ACC112 (cell line): ENCODE measurements at regions not wholly inside any gene's neighbourhood (a gene's known extent, or its start where the extent isn't known, plus 50 kb on each side); places are given as distances from the start of the nearest gene placed in this dataset.

Experiments
- H2AFZ ChIP-seq: fragments of 200-600 bp; sonication (generic); one replicate; pipeline ENCODE4 v1.6.0; 2017; ENCODE audit warnings: antibody characterized with exemption, low read length; ENCODE audit not compliant: unreplicated experiment
- H3K27ac ChIP-seq: fragments of 200-600 bp; sonication (generic); 2 replicates; pipeline ENCODE4 v1.5.1; 2014; ENCODE audit warnings: low read depth, mild to moderate bottlenecking, antibody characterized with exemption, low read length, moderate library complexity
- H3K27me3 ChIP-seq: fragments of 200-600 bp; sonication (generic); 2 replicates; pipeline ENCODE4 v1.6.1; 2014; ENCODE audit warnings: mild to moderate bottlenecking, antibody characterized with exemption, low read length, moderate library complexity, mixed read lengths; ENCODE audit not compliant: insufficient read depth
- H3K36me3 ChIP-seq: fragments of 200-600 bp; sonication (generic); 2 replicates; pipeline ENCODE4 v1.6.1; 2016; ENCODE audit warnings: mild to moderate bottlenecking, antibody characterized with exemption, low read length, moderate library complexity, mixed read lengths; ENCODE audit not compliant: insufficient read depth
- H3K4me1 ChIP-seq: fragments of 200-600 bp; sonication (generic); one replicate; pipeline ENCODE4 v1.6.1; 2016; ENCODE audit warnings: low read length, mixed read lengths; ENCODE audit not compliant: insufficient read depth, unreplicated experiment, control insufficient read depth
- H3K4me3 ChIP-seq: fragments of 200-600 bp; sonication (generic); 2 replicates; pipeline ENCODE4 v1.5.1; 2014; ENCODE audit warnings: mild to moderate bottlenecking, low read depth, low read length
- H3K79me2 ChIP-seq: fragments of 200-600 bp; sonication (generic); one replicate; pipeline ENCODE4 v1.6.0; 2016; ENCODE audit warnings: low read length; ENCODE audit not compliant: control insufficient read depth, unreplicated experiment, insufficient read depth

DNA sequence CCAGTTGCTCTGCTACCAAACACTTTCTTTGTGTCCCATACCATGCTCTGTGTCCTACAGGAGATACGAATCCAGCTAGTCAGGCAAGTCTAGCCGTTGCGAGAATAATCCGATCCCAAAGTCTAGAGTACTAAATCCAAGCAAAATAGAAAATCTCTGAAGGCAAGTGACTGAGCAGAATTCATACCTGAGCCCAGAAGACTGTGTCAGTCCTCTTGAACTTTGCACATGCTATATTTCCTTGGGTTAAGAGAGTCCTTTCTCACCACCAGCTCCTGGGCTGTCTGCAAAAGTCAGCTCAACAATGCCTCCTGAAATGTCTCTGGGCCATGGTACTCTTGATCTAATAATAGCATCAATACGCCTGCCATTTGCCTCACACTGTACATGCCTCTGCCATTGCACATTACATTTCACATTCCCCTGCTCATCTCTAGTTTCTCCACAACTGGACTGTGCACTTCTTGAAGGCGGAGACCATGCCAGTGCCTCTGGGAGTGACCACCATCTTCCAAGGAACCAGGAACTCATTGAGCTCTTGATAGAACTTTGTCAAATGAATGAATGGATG lies 265.8 kb upstream of the ID2 start:
- peaks cover 17% of the 10 kb centered on the region for H3K27me3 ChIP-seq

DNA sequence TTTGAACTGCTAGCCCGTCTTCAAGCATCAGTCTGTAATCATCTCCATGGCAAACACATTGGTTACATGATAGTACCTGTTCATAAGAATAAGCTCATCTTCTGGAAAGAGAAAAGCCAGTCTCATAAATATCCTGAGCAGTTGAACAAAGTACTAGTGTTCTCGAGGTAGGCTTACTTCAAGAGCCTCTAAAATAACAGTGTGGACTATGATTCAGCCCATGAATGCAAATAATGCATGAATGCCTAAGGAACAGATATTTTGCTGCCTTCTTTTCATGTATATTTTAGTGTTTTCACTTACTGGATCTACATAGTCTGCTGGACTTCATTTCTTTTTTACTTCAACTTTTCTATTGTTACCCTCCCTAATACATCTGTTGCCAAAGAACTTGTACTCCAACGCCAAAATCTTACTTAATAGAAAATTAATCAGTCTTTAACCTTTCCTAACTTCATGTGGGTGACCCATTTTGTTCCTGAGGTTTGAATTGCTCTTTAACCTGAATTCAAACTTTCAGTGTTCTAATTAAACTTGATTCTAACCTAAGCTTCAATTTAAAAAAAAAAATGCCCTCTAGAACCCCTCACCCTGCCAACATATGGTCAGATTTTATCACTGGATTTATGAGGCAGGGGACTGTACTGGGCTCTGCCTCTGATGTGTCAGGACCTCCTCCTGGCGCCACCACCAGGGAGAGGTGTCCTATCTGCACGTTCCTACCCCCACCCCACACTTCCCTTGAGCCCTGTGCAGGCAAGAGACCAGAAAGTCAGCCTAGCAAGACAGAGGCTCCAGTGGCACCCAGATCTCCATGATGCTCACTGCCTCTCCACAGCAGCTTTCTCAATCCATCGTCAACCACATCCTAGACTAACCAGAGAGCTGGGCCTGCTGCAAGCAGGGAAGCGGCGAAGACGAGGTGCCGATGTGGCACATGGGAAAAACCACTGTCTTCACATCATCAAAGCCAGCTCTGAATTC lies 264.7 kb upstream of the ID2 start:
- H3K36me3 ChIP-seq, result no peaks in the 10 kb centered on the region
- H3K27ac ChIP-seq, result no peak overlapping the region
- H3K4me3 ChIP-seq, result no peak overlapping the region
- no peaks in the 10 kb centered on the region for H3K4me1 ChIP-seq
- no peaks in the 10 kb centered on the region for H3K79me2 ChIP-seq
- H3K27me3 ChIP-seq, result peaks cover 18% of the 10 kb centered on the region
- no peak overlapping the region for H2AFZ ChIP-seq

More for the DNA sequence above, 265.8 kb upstream of the ID2 start:
- Histone ChIP-seq H3K4me3 (no peak overlapping the region), H3K79me2 (no peaks in the 10 kb centered on the region), H3K36me3 (no peaks in the 10 kb centered on the region), H2AFZ (no peak overlapping the region), H3K27ac (no peak overlapping the region), H3K4me1 (no peaks in the 10 kb centered on the region)

DNA sequence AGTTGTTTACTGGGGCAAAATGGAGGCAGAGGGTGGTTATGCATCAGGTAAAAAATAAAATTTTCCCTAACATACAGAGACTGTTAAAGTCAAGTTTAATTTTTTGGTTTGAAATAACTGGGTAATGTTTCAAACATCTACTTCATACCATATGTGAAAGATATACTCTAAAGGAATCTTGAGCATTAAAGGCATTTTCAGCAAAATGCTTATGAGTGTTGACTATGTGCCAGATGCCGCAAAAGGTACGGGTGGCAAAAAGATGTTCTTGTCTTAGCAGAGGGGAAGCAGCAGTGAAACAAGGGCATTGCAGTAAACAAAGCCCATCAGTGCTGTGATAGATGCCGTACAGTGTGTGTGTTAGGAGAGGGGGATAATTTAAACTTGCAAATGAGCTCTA lies 263.1 kb upstream of the ID2 start:
- Histone ChIP-seq H3K4me3 (no peak overlapping the region), H3K79me2 (no peaks in the 10 kb centered on the region), H3K36me3 (no peaks in the 10 kb centered on the region), H3K27ac (no peak overlapping the region), H3K27me3 (peaks cover 24% of the 10 kb centered on the region), H3K4me1 (no peaks in the 10 kb centered on the region), H2AFZ (no peak overlapping the region)

DNA sequence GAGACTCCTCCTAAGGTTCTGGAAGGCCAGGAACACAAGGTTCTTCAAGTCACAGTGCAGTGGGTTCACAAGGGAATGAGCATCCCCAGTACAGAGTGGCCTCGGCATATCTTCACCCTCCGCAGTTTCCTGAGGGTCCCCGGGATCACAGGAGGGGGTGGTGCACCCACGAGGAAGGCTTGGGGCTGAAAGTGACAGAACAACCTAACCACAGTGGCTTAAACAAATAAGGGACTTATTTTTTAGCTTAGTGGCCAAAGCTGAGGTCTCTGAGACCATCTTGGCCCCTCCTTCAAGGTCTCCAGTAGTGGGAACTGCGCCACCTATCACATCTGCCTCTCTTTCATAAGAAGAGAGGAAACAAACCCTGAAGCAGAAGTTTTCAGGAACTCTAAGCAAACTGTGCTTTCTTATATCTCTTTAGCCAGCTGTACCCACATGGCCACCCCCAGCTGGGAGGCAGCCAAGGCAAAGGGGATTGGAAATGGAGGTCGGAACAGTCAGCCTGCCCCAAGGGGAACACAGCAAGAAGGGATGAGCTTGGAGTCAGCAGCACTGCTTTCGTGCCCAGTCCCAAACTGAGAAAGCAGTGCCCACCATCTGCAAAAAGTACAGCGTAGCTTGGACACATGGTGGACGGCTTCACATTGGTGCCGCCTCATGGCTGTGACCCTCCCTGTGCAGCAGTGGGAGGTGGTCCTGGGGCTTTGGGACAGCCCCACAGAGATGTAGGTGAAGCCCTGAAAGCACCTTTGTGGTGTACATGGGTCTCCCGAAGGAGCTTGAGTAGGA lies 260.0 kb upstream of the ID2 start:
- H3K27ac ChIP-seq, result no peak overlapping the region
- H3K79me2 ChIP-seq, result no peaks in the 10 kb centered on the region
- H2AFZ ChIP-seq, result no peak overlapping the region
- H3K4me3 ChIP-seq, result no peak overlapping the region
- no peaks in the 10 kb centered on the region for H3K4me1 ChIP-seq
- no peaks in the 10 kb centered on the region for H3K36me3 ChIP-seq
- peaks cover 22% of the 10 kb centered on the region; the same call in 1 of the 2 replicates for H3K27me3 ChIP-seq

DNA sequence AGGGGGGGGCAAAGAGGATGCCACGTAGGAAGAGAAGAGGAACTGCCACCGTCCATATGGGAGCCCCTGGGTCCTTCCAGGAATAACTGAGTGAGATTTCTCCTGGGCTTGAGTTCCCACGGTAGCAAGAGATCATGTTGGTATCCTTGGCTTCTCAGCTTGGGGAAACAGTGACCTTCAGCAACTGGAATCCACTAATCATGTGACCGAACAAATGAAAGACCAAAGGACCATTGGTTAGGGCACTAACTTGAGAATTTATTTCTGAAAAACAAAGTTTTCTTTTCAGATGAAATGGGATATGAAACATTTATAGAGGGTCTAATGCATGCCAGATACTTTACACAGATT lies 259.4 kb upstream of the ID2 start:
- Histone ChIP-seq H3K79me2 (no peaks in the 10 kb centered on the region), H3K27ac (no peak overlapping the region), H3K4me1 (no peaks in the 10 kb centered on the region), H3K36me3 (no peaks in the 10 kb centered on the region), H3K4me3 (no peak overlapping the region), H2AFZ (no peak overlapping the region), H3K27me3 (peaks cover 19% of the 10 kb centered on the region; the same call in 1 of the 2 replicates)

DNA sequence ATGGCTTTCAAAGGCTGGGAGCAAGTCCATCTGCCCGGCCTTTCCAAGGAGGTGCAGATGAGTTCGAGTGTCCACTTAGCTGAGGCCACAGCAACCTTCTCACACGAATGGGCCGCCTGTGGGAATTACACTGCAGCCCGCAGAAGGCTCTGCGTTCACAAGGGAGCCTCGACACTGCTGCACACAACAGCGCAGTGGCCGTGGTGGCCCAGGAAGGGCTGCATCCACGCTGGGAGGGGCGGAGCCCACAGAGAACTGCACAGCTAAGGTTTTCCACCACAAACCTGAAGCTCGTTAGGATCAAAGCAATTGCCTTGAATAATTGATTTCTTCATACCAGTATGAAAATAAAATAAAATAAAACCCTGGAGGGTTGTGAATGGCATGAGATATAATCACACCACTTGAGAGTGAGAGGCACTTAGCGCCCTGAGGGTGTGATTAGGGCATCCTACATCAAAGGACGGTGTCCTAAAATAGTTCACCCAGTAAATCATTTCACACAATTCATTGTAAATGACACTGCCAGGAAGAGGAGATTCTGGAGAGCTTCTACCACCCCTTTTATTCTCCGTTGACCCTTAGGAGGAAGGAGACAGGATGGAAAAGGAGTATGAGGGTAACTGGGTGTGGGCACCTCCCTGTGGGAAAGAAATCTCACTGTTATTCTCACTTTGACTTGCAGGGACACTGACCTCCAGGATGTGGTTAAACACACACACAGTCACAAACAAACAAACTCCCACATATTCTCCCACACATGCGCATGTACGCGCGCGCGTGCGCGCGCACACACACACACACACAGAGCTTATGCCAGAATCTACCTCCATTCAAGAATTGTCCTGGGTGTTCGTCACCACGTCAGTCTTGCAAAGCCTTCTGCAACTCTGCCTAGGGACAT lies 256.6 kb upstream of the ID2 start:
- Histone ChIP-seq H3K36me3 (no peaks in the 10 kb centered on the region), H3K79me2 (no peaks in the 10 kb centered on the region), H3K4me3 (no peak overlapping the region), H3K27me3 (peaks cover 18% of the 10 kb centered on the region; the same call in 1 of the 2 replicates), H3K4me1 (no peaks in the 10 kb centered on the region), H2AFZ (no peak overlapping the region), H3K27ac (no peak overlapping the region)

DNA sequence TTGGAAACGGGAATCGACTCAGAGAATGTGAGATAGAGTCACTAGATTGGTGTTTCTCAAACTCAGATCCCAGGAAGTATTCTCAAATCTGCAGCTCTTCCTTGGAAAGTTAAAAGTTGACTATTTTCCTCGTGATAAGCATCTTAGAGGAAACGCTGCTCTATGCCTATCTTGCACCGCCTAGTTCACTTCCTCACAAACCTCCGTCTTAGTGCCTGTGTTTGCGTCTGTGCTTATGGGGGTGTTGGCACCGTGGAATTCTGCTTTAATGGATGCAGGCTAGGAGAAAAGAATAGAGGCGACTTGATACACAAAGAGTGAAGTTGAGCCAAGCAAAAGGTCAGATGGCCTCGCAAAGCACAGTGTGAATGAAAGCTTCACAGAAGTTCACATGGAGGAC lies 255.3 kb upstream of the ID2 start:
- H3K27ac ChIP-seq, result no peak overlapping the region
- no peaks in the 10 kb centered on the region for H3K79me2 ChIP-seq
- H2AFZ ChIP-seq, result no peak overlapping the region
- H3K27me3 ChIP-seq, result peaks cover 11% of the 10 kb centered on the region; the same call in 1 of the 2 replicates
- no peak overlapping the region for H3K4me3 ChIP-seq
- no peaks in the 10 kb centered on the region for H3K4me1 ChIP-seq
- no peaks in the 10 kb centered on the region for H3K36me3 ChIP-seq

DNA sequence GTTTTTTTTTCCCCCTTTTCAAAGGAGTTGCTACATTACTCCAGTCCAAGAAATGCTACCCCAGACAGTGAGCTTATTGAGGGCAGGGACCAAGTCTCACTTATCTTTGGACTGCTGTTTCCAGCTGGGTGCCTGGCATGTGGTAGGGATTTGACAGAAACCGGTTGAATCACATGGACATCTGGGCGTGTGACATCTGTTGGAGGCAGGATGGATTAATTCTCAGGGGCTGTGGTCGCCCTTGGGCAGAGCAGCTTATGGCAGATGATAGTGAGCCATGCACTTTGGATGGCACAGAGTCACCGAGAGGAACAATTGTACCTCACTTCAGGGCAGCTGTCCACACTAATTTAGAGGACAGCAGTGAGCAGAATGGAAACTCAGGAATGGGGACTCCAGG lies 254.6 kb upstream of the ID2 start:
- H3K27me3 ChIP-seq, result 0 out of 2 replicates have a peak, but pooled peaks cover 11% of the 10 kb centered on the region
- H3K4me1 ChIP-seq, result no peaks in the 10 kb centered on the region
- no peak overlapping the region for H2AFZ ChIP-seq
- no peaks in the 10 kb centered on the region for H3K79me2 ChIP-seq
- H3K4me3 ChIP-seq, result no peak overlapping the region
- H3K36me3 ChIP-seq, result no peaks in the 10 kb centered on the region
- no peak overlapping the region for H3K27ac ChIP-seq

DNA sequence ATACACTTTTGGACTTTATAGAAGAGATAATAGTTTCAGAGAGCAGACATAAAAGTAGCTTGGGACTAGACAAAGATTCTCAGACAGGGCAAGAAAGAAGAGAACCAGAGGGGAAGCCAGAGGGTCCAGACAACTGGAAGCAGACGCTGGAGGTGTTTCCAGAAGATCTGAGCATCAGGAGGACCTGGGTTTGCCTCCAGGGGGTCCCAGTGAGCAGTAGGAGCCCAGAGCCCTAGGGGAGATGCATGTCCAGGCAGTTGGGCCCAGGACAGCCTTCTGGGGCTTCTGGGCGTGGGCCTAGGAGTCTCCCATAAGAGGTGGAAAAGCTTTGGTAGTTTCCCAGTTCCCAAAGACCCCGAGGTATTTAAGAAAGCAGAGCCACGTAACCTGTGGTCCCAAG lies 251.2 kb upstream of the ID2 start:
- Histone ChIP-seq H3K27me3 (no peaks in the 10 kb centered on the region), H3K36me3 (no peaks in the 10 kb centered on the region), H3K4me1 (no peaks in the 10 kb centered on the region), H3K79me2 (no peaks in the 10 kb centered on the region), H3K27ac (no peak overlapping the region), H3K4me3 (no peak overlapping the region), H2AFZ (no peak overlapping the region)
